H9 (cell line): ENCODE measurements at regions not wholly inside any gene's neighbourhood (a gene's known extent, or its start where the extent isn't known, plus 50 kb on each side); places are given as distances from the start of the nearest gene placed in this dataset.

Experiments
- DNase-seq: peaks from one replicate; pipeline ENCODE4 v3.0.0-alpha.2; 2017
- H2AFZ ChIP-seq: one replicate; pipeline ENCODE4 v1.6.1; 2013; ENCODE audit warnings: mild to moderate bottlenecking, low read length, control low read depth, moderate library complexity
- H2AK5ac ChIP-seq: 2 replicates; pipeline ENCODE4 v1.6.1; 2013; ENCODE audit warnings: low read length, control low read depth, mixed read lengths; ENCODE audit not compliant: insufficient read length
- H2BK120ac ChIP-seq: one replicate; pipeline ENCODE4 v1.6.1; 2013; ENCODE audit warnings: low read depth, mild to moderate bottlenecking, low read length, control low read depth, inconsistent platforms; ENCODE audit not compliant: poor library complexity, severe bottlenecking
- H2BK12ac ChIP-seq: 2 replicates; pipeline ENCODE4 v1.6.1; 2013; ENCODE audit warnings: low read length, control low read depth, mixed read lengths, low read depth; ENCODE audit not compliant: insufficient read length
- H2BK15ac ChIP-seq: 2 replicates; pipeline ENCODE4 v1.6.1; 2013; ENCODE audit warnings: low read depth, low read length, control low read depth
- H2BK20ac ChIP-seq: one replicate; pipeline ENCODE4 v1.6.1; 2013; ENCODE audit warnings: low read depth, mild to moderate bottlenecking, low read length, control low read depth, inconsistent platforms; ENCODE audit not compliant: poor library complexity, severe bottlenecking
- H2BK5ac ChIP-seq: 2 replicates; pipeline ENCODE4 v1.6.1; 2013; ENCODE audit warnings: low read length, control low read depth, mixed read lengths; ENCODE audit not compliant: insufficient read length
- H3K14ac ChIP-seq: 2 replicates; pipeline ENCODE4 v1.6.1; 2013; ENCODE audit warnings: low read length, control low read depth; ENCODE audit not compliant: insufficient read depth
- H3K18ac ChIP-seq: 2 replicates; pipeline ENCODE4 v1.6.1; 2013; ENCODE audit warnings: low read depth, mild to moderate bottlenecking, mixed read lengths, low read length, control low read depth; ENCODE audit not compliant: insufficient read length
- H3K23ac ChIP-seq: 2 replicates; pipeline ENCODE4 v1.6.1; 2013; ENCODE audit warnings: low read length, control low read depth, mixed read lengths, low read depth; ENCODE audit not compliant: insufficient read length
- H3K23me2 ChIP-seq: 2 replicates; pipeline ENCODE4 v1.6.1; 2013; ENCODE audit warnings: low read depth, mild to moderate bottlenecking, mixed read lengths, low read length, control low read depth; ENCODE audit not compliant: insufficient read length, poor library complexity, severe bottlenecking
- H3K27ac ChIP-seq: 2 replicates; pipeline ENCODE4 v1.5.1; 2013; ENCODE audit warnings: low read length, control low read depth, mixed read lengths, low read depth; ENCODE audit not compliant: insufficient read length
- H3K27me3 ChIP-seq: 2 replicates; pipeline ENCODE4 v1.6.1; 2013; ENCODE audit warnings: low read length, control low read depth, inconsistent platforms; ENCODE audit not compliant: insufficient read depth
- H3K4ac ChIP-seq: 2 replicates; pipeline ENCODE4 v1.6.1; 2013; ENCODE audit warnings: low read depth, mild to moderate bottlenecking, control low read depth, inconsistent platforms, low read length, moderate library complexity
- H3K4me1 ChIP-seq: 2 replicates; pipeline ENCODE4 v1.6.1; 2013; ENCODE audit warnings: low read length, control low read depth, inconsistent platforms; ENCODE audit not compliant: insufficient read depth
- H3K4me2 ChIP-seq: 2 replicates; pipeline ENCODE4 v1.6.1; 2013; ENCODE audit warnings: low read length, control low read depth, mixed read lengths; ENCODE audit not compliant: insufficient read length, insufficient read depth
- H3K56ac ChIP-seq: 2 replicates; pipeline ENCODE4 v1.6.1; 2013; ENCODE audit warnings: low read depth, mild to moderate bottlenecking, mixed read lengths, low read length, control low read depth; ENCODE audit not compliant: insufficient read length
- H3K79me1 ChIP-seq: 2 replicates; pipeline ENCODE4 v1.6.1; 2013; ENCODE audit warnings: low read depth, mild to moderate bottlenecking, moderate library complexity, low read length, control low read depth, inconsistent platforms; ENCODE audit not compliant: insufficient read depth, poor library complexity, severe bottlenecking
- H3K79me2 ChIP-seq: 2 replicates; pipeline ENCODE4 v1.6.1; 2013; ENCODE audit warnings: low read length, control low read depth, inconsistent platforms; ENCODE audit not compliant: insufficient read depth
- H3K9ac ChIP-seq: 2 replicates; pipeline ENCODE4 v1.6.1; 2013; ENCODE audit warnings: low read length, control low read depth, mixed read lengths; ENCODE audit not compliant: insufficient read length; ENCODE audit errors: extremely low read depth
- H3K9me3 ChIP-seq: one replicate; pipeline ENCODE4 v1.6.1; 2013; ENCODE audit warnings: low read depth, low read length, inconsistent platforms; ENCODE audit not compliant: control insufficient read depth
- H3T11ph ChIP-seq: one replicate; pipeline ENCODE4 v1.6.1; 2013; ENCODE audit warnings: mild to moderate bottlenecking, low read length, control low read depth, inconsistent platforms
- H4K20me1 ChIP-seq: one replicate; pipeline ENCODE4 v1.6.1; 2013; ENCODE audit not compliant: control insufficient read depth, insufficient read length, insufficient read depth
- H4K5ac ChIP-seq: 2 replicates; pipeline ENCODE4 v1.6.1; 2013; ENCODE audit warnings: low read depth, mild to moderate bottlenecking, mixed read lengths, low read length, control low read depth; ENCODE audit not compliant: insufficient read length
- H4K8ac ChIP-seq: replicated peaks from 2 replicates; pipeline ENCODE4 v1.6.1; 2013; ENCODE audit warnings: low read length, control low read depth, mixed read lengths, low read depth; ENCODE audit not compliant: insufficient read length
- H4K91ac ChIP-seq: 2 replicates; pipeline ENCODE4 v1.6.1; 2013; ENCODE audit warnings: low read depth, mild to moderate bottlenecking, moderate library complexity, mixed read lengths, low read length, control low read depth; ENCODE audit not compliant: insufficient read length
- H3K27ac Mint-ChIP-seq, 3 experiments: 2 replicates in 2 of 3; 3 replicates in 1 of 3; pipeline ENCODE4 v1.8.0; 2020 to 2021; ENCODE audit warnings: mixed read lengths in 3 of 3, mild to moderate bottlenecking in 1 of 3, moderate library complexity in 1 of 3
- H3K27me3 Mint-ChIP-seq: 2 replicates; pipeline ENCODE4 v1.8.0; 2021; ENCODE audit warnings: low read depth, mild to moderate bottlenecking, moderate library complexity, mixed read lengths
- H3K36me3 Mint-ChIP-seq, 3 experiments: 2 replicates in 2 of 3; 3 replicates in 1 of 3; pipeline ENCODE4 v1.8.0; 2020 to 2021; ENCODE audit warnings: low read depth in 3 of 3, mixed read lengths in 3 of 3; ENCODE audit not compliant: insufficient read depth in 1 of 3
- H3K4me1 Mint-ChIP-seq, 2 experiments: 2 replicates each; pipeline ENCODE4 v1.8.0; 2020; ENCODE audit warnings: mixed read lengths in 2 of 2
- H3K4me3 Mint-ChIP-seq, 2 experiments: 2 replicates in 1 of 2; 3 replicates in 1 of 2; pipeline ENCODE4 v1.8.0; 2020 to 2021; ENCODE audit warnings: mild to moderate bottlenecking in 2 of 2, mixed read lengths in 2 of 2, moderate library complexity in 1 of 2
- H3K9me3 Mint-ChIP-seq, 2 experiments: 2 replicates in 1 of 2; 3 replicates in 1 of 2; pipeline ENCODE4 v1.8.0; 2020; ENCODE audit warnings: mild to moderate bottlenecking in 2 of 2, mixed read lengths in 2 of 2, moderate library complexity in 1 of 2
- WGBS: extraction: QIAGEN DNeasy Blood & Tissue Kit; methylation state at CpG from one replicate; pipeline ENCODE4 v1.1.7; 2013; ENCODE audit warnings: missing lambda C conversion rate, low lambda C conversion rate, mixed read lengths; ENCODE audit not compliant: insufficient read length; ENCODE audit errors: extremely low coverage; 5-methylcytosine and 5-hydroxymethylcytosine counted together
- TF ChIP-seq, protein P1 (sequence below): fragments of 200-600 bp; sonication (generic); conservative IDR thresholded peaks from 3 replicates; pipeline ENCODE4 v1.8.0; 2021; ENCODE audit warnings: antibody characterized with exemption, mild to moderate bottlenecking

DNA sequence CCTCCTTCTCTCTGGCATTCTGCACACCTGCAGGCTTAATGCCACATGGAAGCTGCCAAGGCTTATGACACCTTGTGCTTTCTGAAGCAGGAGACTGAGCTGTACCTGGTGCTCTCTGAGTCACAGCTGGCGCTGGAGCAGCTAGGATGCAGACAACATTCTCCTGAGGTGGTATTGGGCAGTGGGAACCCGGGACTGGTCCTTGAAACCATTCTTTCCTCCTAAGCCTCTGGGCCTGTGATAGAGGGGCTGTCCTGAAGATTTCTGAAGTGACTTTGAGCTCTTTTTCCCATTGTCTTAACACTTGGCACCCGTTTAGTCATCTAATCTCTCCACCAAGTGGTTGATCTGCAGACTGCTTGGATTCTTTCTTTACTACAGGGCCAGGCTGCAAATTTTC is 508.4 kb downstream of the TFEC start:
- Histone ChIP-seq H2BK12ac (no peak overlapping the region), H2AK5ac (no peak overlapping the region), H3K9ac (no peak overlapping the region), H4K5ac (no peak overlapping the region), H3K9me3 (peaks cover 27% of the 10 kb centered on the region), H3K27ac (no peak overlapping the region), H2BK15ac (no peak overlapping the region), H3K4me1 (no peaks in the 10 kb centered on the region), H3K4ac (no peak overlapping the region), H3K27me3 (peaks cover 3% of the 10 kb centered on the region), H3K23ac (no peak overlapping the region), H4K91ac (no peak overlapping the region), H3K79me2 (no peaks in the 10 kb centered on the region), H3K23me2 (no peaks in the 10 kb centered on the region), H3K18ac (no peak overlapping the region), H3K56ac (no peak overlapping the region), H3K4me2 (no peak overlapping the region), H3K14ac (no peak overlapping the region), H4K20me1 (no peaks in the 10 kb centered on the region), H4K8ac (no peak overlapping the region), H3T11ph (no peak overlapping the region), H2BK120ac (no peak overlapping the region), H3K79me1 (no peaks in the 10 kb centered on the region), H2BK5ac (no peak overlapping the region), H2AFZ (no peak overlapping the region), H2BK20ac (no peak overlapping the region)
- DNase-seq, result no peak
- Mint-ChIP-seq H3K27ac (no peak overlapping the region), H3K27me3 (peaks cover 56% of the 10 kb centered on the region), H3K4me3 (no peak overlapping the region), H3K36me3 (peaks cover 40 to 43% (median 40%) of the 10 kb centered on the region in 3 experiments), H3K9me3 (peaks cover 44 to 48% of the 10 kb centered on the region in 2 experiments), H3K4me1 (peaks cover 11 to 13% of the 10 kb centered on the region in 2 experiments)
- TF ChIP-seq, protein P1, sequence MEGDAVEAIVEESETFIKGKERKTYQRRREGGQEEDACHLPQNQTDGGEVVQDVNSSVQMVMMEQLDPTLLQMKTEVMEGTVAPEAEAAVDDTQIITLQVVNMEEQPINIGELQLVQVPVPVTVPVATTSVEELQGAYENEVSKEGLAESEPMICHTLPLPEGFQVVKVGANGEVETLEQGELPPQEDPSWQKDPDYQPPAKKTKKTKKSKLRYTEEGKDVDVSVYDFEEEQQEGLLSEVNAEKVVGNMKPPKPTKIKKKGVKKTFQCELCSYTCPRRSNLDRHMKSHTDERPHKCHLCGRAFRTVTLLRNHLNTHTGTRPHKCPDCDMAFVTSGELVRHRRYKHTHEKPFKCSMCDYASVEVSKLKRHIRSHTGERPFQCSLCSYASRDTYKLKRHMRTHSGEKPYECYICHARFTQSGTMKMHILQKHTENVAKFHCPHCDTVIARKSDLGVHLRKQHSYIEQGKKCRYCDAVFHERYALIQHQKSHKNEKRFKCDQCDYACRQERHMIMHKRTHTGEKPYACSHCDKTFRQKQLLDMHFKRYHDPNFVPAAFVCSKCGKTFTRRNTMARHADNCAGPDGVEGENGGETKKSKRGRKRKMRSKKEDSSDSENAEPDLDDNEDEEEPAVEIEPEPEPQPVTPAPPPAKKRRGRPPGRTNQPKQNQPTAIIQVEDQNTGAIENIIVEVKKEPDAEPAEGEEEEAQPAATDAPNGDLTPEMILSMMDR, result no peak
- no CpG with 5 or more reads among the region's 3 CpGs for WGBS
